ENCODE measurements at regions not wholly inside any gene's neighbourhood (a gene's known extent, or its start where the extent isn't known, plus 50 kb on each side); places are given as distances from the start of the nearest gene placed in this dataset.

GRCh38 chr6:153312634-153313033 is 181.6 kb upstream of the RGS17 start:
- TF ChIP-seq POLR2A (IDR thresholded peaks at IDR 0.05) (no peak), CTCF (IDR thresholded peaks at IDR 0.05) (peak in 1 of 6 experiments; percentile 10), POLR2AphosphoS5 (IDR thresholded peaks at IDR 0.05) (no peak)
